ENCODE measurements at regions not wholly inside any gene's neighbourhood (a gene's known extent, or its start where the extent isn't known, plus 50 kb on each side); places are given as distances from the start of the nearest gene placed in this dataset.

DNA sequence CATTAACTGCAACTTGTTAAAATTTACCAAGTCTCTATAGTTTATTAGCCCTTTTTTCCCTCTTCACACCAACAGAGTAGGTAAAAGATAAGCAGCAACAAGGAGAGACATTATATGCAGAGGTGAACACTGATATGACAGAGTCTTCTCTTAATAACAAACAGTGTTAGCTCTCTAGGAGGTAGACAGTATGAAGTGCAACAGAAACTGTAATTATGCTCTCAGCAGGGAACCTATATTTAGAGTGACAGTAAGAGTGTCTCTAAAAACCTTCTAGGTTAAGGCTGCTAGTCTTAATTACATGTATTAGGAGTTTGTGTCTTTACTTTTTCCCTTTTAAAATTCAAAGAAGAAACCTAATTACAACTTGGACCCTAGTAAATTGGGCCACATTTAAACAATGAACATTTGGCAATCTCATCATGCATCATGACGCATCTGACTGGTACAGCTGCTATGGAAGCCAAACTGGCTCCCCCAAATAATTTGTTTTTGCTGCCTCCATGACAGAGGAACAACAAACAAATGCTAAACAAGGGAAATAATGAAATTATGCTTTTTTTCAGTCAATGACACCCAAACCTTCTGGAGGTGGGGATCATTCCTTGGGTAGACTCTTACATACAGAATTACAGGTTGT, 69.9 kb upstream of the MMADHC start:
- no peak overlapping the region for H3K4me3 ChIP-seq (ENCODE audit: low read depth, low read length)
- TF ChIP-seq, protein P1, sequence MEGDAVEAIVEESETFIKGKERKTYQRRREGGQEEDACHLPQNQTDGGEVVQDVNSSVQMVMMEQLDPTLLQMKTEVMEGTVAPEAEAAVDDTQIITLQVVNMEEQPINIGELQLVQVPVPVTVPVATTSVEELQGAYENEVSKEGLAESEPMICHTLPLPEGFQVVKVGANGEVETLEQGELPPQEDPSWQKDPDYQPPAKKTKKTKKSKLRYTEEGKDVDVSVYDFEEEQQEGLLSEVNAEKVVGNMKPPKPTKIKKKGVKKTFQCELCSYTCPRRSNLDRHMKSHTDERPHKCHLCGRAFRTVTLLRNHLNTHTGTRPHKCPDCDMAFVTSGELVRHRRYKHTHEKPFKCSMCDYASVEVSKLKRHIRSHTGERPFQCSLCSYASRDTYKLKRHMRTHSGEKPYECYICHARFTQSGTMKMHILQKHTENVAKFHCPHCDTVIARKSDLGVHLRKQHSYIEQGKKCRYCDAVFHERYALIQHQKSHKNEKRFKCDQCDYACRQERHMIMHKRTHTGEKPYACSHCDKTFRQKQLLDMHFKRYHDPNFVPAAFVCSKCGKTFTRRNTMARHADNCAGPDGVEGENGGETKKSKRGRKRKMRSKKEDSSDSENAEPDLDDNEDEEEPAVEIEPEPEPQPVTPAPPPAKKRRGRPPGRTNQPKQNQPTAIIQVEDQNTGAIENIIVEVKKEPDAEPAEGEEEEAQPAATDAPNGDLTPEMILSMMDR (conservative IDR thresholded peaks at IDR 0.05; ENCODE audit: low read depth, low read length), result no peak
- DNase-seq (ENCODE audit: low read depth), result no peak

DNA sequence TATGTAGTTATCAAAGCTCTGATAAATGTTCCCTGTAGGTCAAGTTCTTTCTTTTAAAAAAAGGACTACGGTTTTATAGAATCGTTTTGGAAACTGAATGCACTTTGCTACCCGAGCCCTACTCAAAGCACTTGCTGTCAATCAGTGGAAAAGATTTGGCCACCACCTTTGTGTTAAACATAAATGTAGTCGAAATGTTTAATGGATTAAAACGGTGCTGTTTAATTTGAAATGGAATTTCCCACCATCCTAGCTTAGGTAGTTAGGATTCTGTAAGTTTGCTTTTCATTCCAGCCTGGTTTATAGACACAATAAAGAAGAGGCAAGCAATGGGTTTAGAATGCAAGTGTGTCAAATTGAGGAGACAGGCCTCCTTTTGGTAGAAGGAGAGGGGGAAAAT, 69.4 kb upstream of the MMADHC start:
- H3K4me3 ChIP-seq (ENCODE audit: low read depth, low read length), result no peak overlapping the region
- DNase-seq (ENCODE audit: low read depth), result no peak
- TF ChIP-seq, protein P1 (conservative IDR thresholded peaks at IDR 0.05; ENCODE audit: low read depth, low read length), result no peak

DNA sequence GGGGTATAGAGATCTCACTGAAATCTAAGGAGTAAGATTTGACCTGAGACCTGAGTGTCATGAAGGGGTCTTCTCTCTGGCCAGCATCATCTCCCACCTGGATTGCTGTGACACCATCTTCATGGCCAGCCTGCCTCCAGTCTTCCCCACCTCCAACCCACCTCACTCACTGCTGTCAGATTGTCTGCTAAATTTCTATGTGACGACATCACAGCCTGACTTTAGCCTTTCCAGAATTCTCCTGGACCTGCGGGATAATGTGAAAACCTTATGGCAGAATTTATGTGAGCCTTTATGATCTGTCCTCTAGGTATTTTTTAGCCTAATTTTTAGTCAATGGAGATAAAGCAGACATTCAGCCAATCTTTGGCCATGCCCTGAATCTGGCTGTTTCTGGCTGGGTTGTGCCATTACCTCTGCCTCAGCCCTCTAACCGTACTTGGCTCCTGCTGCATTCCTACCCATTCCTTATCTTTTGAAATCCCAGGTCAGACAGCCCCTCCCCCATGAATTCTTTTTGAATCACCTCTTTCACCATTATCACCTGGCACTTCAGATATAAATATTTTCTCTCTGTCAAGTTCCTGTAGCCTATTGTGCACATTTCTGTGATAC, 66.4 kb upstream of the MMADHC start:
- no peak overlapping the region for H3K4me3 ChIP-seq (ENCODE audit: low read depth, low read length)
- no peak for DNase-seq (ENCODE audit: low read depth)
- TF ChIP-seq, protein P1 (conservative IDR thresholded peaks at IDR 0.05; ENCODE audit: low read depth, low read length), result no peak

DNA sequence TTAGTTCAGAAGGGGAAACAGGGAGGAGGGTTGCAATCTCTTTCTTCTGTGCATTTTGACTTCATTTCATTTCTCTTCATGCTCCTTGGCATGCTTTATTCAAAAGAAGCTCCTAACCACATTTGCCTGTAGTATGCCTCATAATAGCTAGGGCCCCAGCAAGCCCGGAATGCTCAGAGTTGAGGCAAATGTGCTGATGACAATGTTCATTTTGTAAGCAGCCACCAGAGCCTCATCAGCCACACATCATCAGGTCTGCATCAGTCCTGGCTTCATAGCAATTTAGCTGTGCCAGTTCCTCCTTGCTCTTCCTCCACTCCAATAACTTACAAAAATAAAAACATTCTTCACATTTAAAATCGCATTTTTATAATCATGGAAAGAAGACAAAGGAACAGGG, 65.4 kb upstream of the MMADHC start:
- no peak overlapping the region for H3K4me3 ChIP-seq (ENCODE audit: low read depth, low read length)
- TF ChIP-seq, protein P1 (conservative IDR thresholded peaks at IDR 0.05; ENCODE audit: low read depth, low read length), result no peak
- no peak for DNase-seq (ENCODE audit: low read depth)

DNA sequence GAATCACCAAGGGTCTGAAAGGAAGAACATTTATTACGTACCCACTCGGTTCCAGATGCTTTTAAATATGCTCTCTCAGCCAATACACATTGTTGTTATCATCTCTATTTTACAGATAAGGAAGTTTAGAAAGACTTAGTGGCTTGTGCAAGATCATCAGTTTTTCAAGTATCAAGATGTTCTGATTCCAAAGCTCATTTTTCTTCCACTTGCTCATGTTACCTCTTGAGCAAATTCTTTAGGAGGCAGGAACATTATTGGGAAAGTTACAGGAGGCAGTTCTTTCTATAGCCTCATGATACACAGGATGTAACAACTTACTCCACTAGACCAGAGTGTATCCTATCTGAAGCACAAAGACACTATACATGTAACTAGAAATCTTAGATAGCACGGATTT, 65.0 kb upstream of the MMADHC start:
- TF ChIP-seq, protein P1 (conservative IDR thresholded peaks at IDR 0.05; ENCODE audit: low read depth, low read length), result no peak
- H3K4me3 ChIP-seq (ENCODE audit: low read depth, low read length), result no peak overlapping the region
- DNase-seq (ENCODE audit: low read depth), result peak; percentile 41

DNA sequence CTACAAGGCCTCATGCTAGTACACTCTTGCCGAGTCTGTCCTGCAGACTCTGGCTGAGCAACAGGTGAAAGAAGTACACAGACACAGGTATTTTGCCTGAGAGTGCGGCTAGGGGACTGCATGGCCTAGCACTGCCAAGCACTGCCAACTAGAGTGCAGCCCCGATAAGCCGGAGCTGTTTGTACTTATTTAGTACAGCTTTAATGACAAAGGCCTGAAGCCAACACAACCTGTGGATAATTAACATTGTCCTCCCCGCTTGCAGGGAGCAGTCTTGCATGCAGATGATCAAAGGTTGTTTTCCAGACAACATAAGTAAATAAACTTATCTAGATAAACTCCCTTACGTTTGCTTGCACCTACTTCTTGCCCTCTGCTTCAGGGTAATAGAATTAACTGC, 63.7 kb upstream of the MMADHC start:
- DNase-seq (ENCODE audit: low read depth), result no peak
- H3K4me3 ChIP-seq (ENCODE audit: low read depth, low read length), result no peak overlapping the region
- TF ChIP-seq, protein P1 (conservative IDR thresholded peaks at IDR 0.05; ENCODE audit: low read depth, low read length), result no peak

DNA sequence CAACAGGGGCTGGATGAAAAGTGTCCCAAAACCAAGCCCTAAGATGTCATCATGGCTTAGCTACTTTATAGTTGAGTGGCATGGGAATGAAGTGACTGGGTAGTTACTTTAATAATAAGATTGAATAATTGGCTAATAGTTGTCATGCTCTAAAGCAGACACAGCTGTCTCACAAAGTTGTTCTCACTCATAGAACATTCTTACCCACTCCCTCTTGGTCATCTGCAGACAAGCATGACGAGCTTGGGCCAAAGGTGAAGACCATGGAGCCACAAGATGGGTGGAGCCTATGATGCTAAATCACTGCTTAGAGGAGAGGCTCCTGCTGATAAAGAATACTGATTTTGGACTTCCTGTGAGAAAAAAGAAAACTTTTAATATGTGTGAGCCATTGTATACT, 62.4 kb upstream of the MMADHC start:
- H3K4me3 ChIP-seq (ENCODE audit: low read depth, low read length), result no peak overlapping the region
- peak; percentile 89 for DNase-seq (ENCODE audit: low read depth)
- TF ChIP-seq, protein P1 (conservative IDR thresholded peaks at IDR 0.05; ENCODE audit: low read depth, low read length), result no peak
